Activated CD8-positive, alpha-beta memory T cell treated with anti-CD3 and anti-CD28 coated beads, Interleukin-2, amount 50 U/mL, for 48 hours (primary cell): ENCODE measurements at regions not wholly inside any gene's neighbourhood (a gene's known extent, or its start where the extent isn't known, plus 50 kb on each side); places are given as distances from the start of the nearest gene placed in this dataset.
A peak's percentile ranks its signal among the peaks of the same experiment; 100 is the strongest.

Experiments used
- DNase-seq: peaks from one replicate; pipeline ENCODE4 v3.0.0-alpha.2; 2020

GRCh38 chr10:88136712-88137111 is 273.3 kb downstream of the PTEN start:
- no peak for DNase-seq

GRCh38 chr10:88138319-88138848 is 275.0 kb downstream of the PTEN start:
- no peak for DNase-seq

- no peak for DNase-seq
Observed at GRCh38 chr10:88147000-88147798, 283.8 kb downstream of the PTEN start.

- DNase-seq = no peak
Observed at GRCh38 chr10:88149906-88150305, 286.5 kb downstream of the PTEN start.

- DNase-seq = no peak
Observed at GRCh38 chr10:88150339-88150738, 286.9 kb downstream of the PTEN start.

GRCh38 chr10:88152728-88153133 is 289.3 kb downstream of the PTEN start:
- DNase-seq = peak; percentile 68

- DNase-seq = no peak
Observed at GRCh38 chr10:88154596-88155250, 291.3 kb downstream of the PTEN start.

- no peak for DNase-seq
Observed at GRCh38 chr10:88156341-88156740, 292.9 kb downstream of the PTEN start.

GRCh38 chr10:88157981-88158465 is 294.6 kb downstream of the PTEN start:
- no peak for DNase-seq

- DNase-seq = no peak
Observed at GRCh38 chr10:88158526-88159122, 295.2 kb downstream of the PTEN start.

- DNase-seq = no peak
Observed at GRCh38 chr10:88159127-88159829, 295.9 kb downstream of the PTEN start.

- DNase-seq = no peak
Observed at GRCh38 chr10:88161070-88161469, 297.6 kb downstream of the PTEN start.

GRCh38 chr10:88161756-88162155 is 298.3 kb downstream of the PTEN start:
- DNase-seq = no peak

- DNase-seq = no peak
Observed at GRCh38 chr10:88162852-88163251, 299.4 kb downstream of the PTEN start.

- no peak for DNase-seq
Observed at GRCh38 chr10:88163572-88163971, 300.1 kb downstream of the PTEN start.

- no peak for DNase-seq
Observed at GRCh38 chr10:88164471-88164870, 301.0 kb downstream of the PTEN start.

- DNase-seq = no peak
Observed at GRCh38 chr10:88165849-88166271, 302.4 kb downstream of the PTEN start.

- no peak for DNase-seq
Observed at GRCh38 chr10:88168171-88169036, 305.0 kb downstream of the PTEN start.

- DNase-seq = no peak
Observed at GRCh38 chr10:88169037-88169319, 305.6 kb downstream of the PTEN start.

GRCh38 chr10:88170628-88171027 is 307.2 kb downstream of the PTEN start:
- no peak for DNase-seq

GRCh38 chr10:88172159-88172558 is 308.7 kb downstream of the PTEN start:
- no peak for DNase-seq

GRCh38 chr10:88174391-88174790 is 311.0 kb downstream of the PTEN start:
- DNase-seq = no peak
